ENCODE measurements at regions not wholly inside any gene's neighbourhood (a gene's known extent, or its start where the extent isn't known, plus 50 kb on each side); places are given as distances from the start of the nearest gene placed in this dataset.

GRCh38 chr14:82113007-82113406 lies 579.4 kb upstream of the SEL1L start (continued):
- TF ChIP-seq ETS1 (IDR thresholded peaks at IDR 0.05) = no peak
- TF ChIP-seq ZNF331 (CRISPR knock-in tag; IDR thresholded peaks at IDR 0.05; ENCODE audit: low read depth) = no peak
- no peak for TF ChIP-seq REST (IDR thresholded peaks at IDR 0.05; ENCODE audit: unreplicated experiment)
- TF ChIP-seq NANOG (IDR thresholded peaks at IDR 0.05; ENCODE audit: borderline replicate concordance) = no peak

GRCh38 chr14:82113710-82114109 lies 580.1 kb upstream of the SEL1L start:
- H3K27ac Mint-ChIP-seq = no peak overlapping the region
- Histone ChIP-seq H3K4me1 (ENCODE audit: insufficient read depth) (no peaks in the 10 kb centered on the region), H3K79me2 (replicated peaks; ENCODE audit: insufficient read depth) (no peaks in the 10 kb centered on the region), H2AFZ (no peak overlapping the region), H3K27me3 (ENCODE audit: insufficient read depth) (no peaks in the 10 kb centered on the region), H3F3A (replicated peaks; ENCODE audit: low read depth) (no peaks in the 10 kb centered on the region), H4K20me1 (replicated peaks; ENCODE audit: insufficient read depth) (no peaks in the 10 kb centered on the region), H3K27ac (ENCODE audit: low read depth) (no peak overlapping the region), H3K36me3 (ENCODE audit: insufficient read depth) (no peaks in the 10 kb centered on the region), H3K4me3 (no peak overlapping the region), H3K9me2 (ENCODE audit: insufficient read depth) (no peaks in the 10 kb centered on the region), H3K4me2 (no peak overlapping the region)
- peaks cover 3% of the 10 kb centered on the region for H3K27me3 Mint-ChIP-seq (ENCODE audit: insufficient read depth, low read depth, poor library complexity)
- peaks cover 90% of the 10 kb centered on the region for H3K9me3 Mint-ChIP-seq
- H3K4me1 Mint-ChIP-seq = no peaks in the 10 kb centered on the region
- no peak for ATAC-seq
- TF ChIP-seq CTCF (conservative IDR thresholded peaks at IDR 0.05; ENCODE audit: low read depth in 2 of 2) (no peak; a peak in 1 of 4 replicates), CREB1 (CRISPR knock-in tag; IDR thresholded peaks at IDR 0.05; ENCODE audit: low read depth) (no peak), ETS1 (IDR thresholded peaks at IDR 0.05) (no peak), EZH2phosphoT487 (IDR thresholded peaks at IDR 0.05; ENCODE audit: unreplicated experiment) (no peak)
- H3K4me3 Mint-ChIP-seq = no peak overlapping the region
- peaks cover 9% of the 10 kb centered on the region; the same call in 2 of the 3 replicates for H3K36me3 Mint-ChIP-seq (ENCODE audit: low read depth)
- no peak for DNase-seq (ENCODE audit: low spot score)

Measured in GM23338 (cell line).